ENCODE measurements at regions not wholly inside any gene's neighbourhood (a gene's known extent, or its start where the extent isn't known, plus 50 kb on each side); places are given as distances from the start of the nearest gene placed in this dataset.
"Not testable (repeated sequence)": the region's sequence is repeated elsewhere in the genome, so short reads cannot be mapped to it uniquely, and the experiment has no call there.

- Mint-ChIP-seq H3K36me3 (ENCODE audit: low read depth) (no peaks in the 10 kb centered on the region), H3K27me3 (ENCODE audit: low read depth) (no peaks in the 10 kb centered on the region), H3K4me1 (ENCODE audit: low read depth) (no peaks in the 10 kb centered on the region), H3K27ac (no peak overlapping the region), H3K4me3 (no peak overlapping the region), H3K9me3 (ENCODE audit: insufficient read depth) (no peaks in the 10 kb centered on the region)
- no peak for ATAC-seq
- DNase-seq: no peak
- POLR2A ChIA-PET: no interaction called here
- CTCF ChIA-PET: no interaction called here
Measured at GRCh38 chr15:25597571-25597970, 158.7 kb upstream of the UBE3A start.

- Mint-ChIP-seq H3K4me1 (ENCODE audit: low read depth) (no peaks in the 10 kb centered on the region), H3K9me3 (ENCODE audit: insufficient read depth) (no peaks in the 10 kb centered on the region), H3K36me3 (ENCODE audit: low read depth) (no peaks in the 10 kb centered on the region), H3K27me3 (ENCODE audit: low read depth) (no peaks in the 10 kb centered on the region), H3K4me3 (no peak overlapping the region), H3K27ac (no peak overlapping the region)
- ChIA-PET POLR2A (no interaction called here), CTCF (no interaction called here)
- DNase-seq (no peak), ATAC-seq (no peak)
Measured at GRCh38 chr15:25596644-25597562, 158.1 kb upstream of the UBE3A start.

GRCh38 chr15:25587616-25588340 lies 149.0 kb upstream of the UBE3A start:
- H3K27ac Mint-ChIP-seq: no peak overlapping the region
- POLR2A ChIA-PET: no interaction called here

GRCh38 chr15:25582886-25583285 lies 144.1 kb upstream of the UBE3A start:
- Mint-ChIP-seq H3K9me3 (ENCODE audit: insufficient read depth) (peaks cover 5% of the 10 kb centered on the region), H3K27me3 (ENCODE audit: low read depth) (peaks cover 2% of the 10 kb centered on the region), H3K4me3 (no peak overlapping the region), H3K27ac (no peak overlapping the region), H3K36me3 (ENCODE audit: low read depth) (no peaks in the 10 kb centered on the region), H3K4me1 (ENCODE audit: low read depth) (no peaks in the 10 kb centered on the region)
- no peak for DNase-seq
- POLR2A ChIA-PET: no interaction called here
- ATAC-seq: no peak
- CTCF ChIA-PET: no interaction called here

More at GRCh38 chr15:25587616-25588340, 149.0 kb upstream of the UBE3A start:
- no peak overlapping the region for H3K4me3 Mint-ChIP-seq
- DNase-seq (no peak), ATAC-seq (no peak)
- H3K27me3 Mint-ChIP-seq (ENCODE audit: low read depth): no peaks in the 10 kb centered on the region
- H3K9me3 Mint-ChIP-seq (ENCODE audit: insufficient read depth): peaks cover 10% of the 10 kb centered on the region
- H3K36me3 Mint-ChIP-seq (ENCODE audit: low read depth): no peaks in the 10 kb centered on the region
- H3K4me1 Mint-ChIP-seq (ENCODE audit: low read depth): no peaks in the 10 kb centered on the region
- CTCF ChIA-PET: no interaction called here

- no peak overlapping the region for H3K4me3 Mint-ChIP-seq
- CTCF ChIA-PET: interaction anchor here (1.3 kb wide), 1 partner anchor 8 kb away, joined by 3 read pairs; no protein-coding TSS in a partner anchor
Measured at GRCh38 chr15:25579127-25579526, 140.3 kb upstream of the UBE3A start.

GRCh38 chr15:25572191-25572590 lies 133.4 kb upstream of the UBE3A start:
- peaks cover 5% of the 10 kb centered on the region for H3K9me3 Mint-ChIP-seq (ENCODE audit: insufficient read depth)
- DNase-seq: no peak
- CTCF ChIA-PET: no interaction called here
- H3K27ac Mint-ChIP-seq: no peak overlapping the region
- ATAC-seq: no peak
- POLR2A ChIA-PET: no interaction called here
- no peaks in the 10 kb centered on the region for H3K27me3 Mint-ChIP-seq (ENCODE audit: low read depth)
- H3K4me1 Mint-ChIP-seq (ENCODE audit: low read depth): no peaks in the 10 kb centered on the region
- H3K4me3 Mint-ChIP-seq: no peak overlapping the region
- no peaks in the 10 kb centered on the region for H3K36me3 Mint-ChIP-seq (ENCODE audit: low read depth)

More at GRCh38 chr15:25579127-25579526, 140.3 kb upstream of the UBE3A start:
- Mint-ChIP-seq H3K36me3 (ENCODE audit: low read depth) (no peaks in the 10 kb centered on the region), H3K9me3 (ENCODE audit: insufficient read depth) (no peaks in the 10 kb centered on the region), H3K27ac (no peak overlapping the region), H3K27me3 (ENCODE audit: low read depth) (peaks cover 2% of the 10 kb centered on the region), H3K4me1 (ENCODE audit: low read depth) (no peaks in the 10 kb centered on the region)
- ATAC-seq: no peak
- no peak for DNase-seq
- POLR2A ChIA-PET: no interaction called here

- DNase-seq (no peak), ATAC-seq (no peak)
- H3K27me3 Mint-ChIP-seq (ENCODE audit: low read depth): no peaks in the 10 kb centered on the region
- ChIA-PET CTCF (no interaction called here), POLR2A (no interaction called here)
- H3K9me3 Mint-ChIP-seq (ENCODE audit: insufficient read depth): peaks cover 5% of the 10 kb centered on the region
- H3K4me1 Mint-ChIP-seq (ENCODE audit: low read depth): no peaks in the 10 kb centered on the region
- no peak overlapping the region for H3K27ac Mint-ChIP-seq
- no peaks in the 10 kb centered on the region for H3K36me3 Mint-ChIP-seq (ENCODE audit: low read depth)
- H3K4me3 Mint-ChIP-seq: no peak overlapping the region
Measured at GRCh38 chr15:25568751-25569150, 129.9 kb upstream of the UBE3A start.

- H3K27ac Mint-ChIP-seq; H3K36me3 Mint-ChIP-seq (ENCODE audit: low read depth); CTCF ChIA-PET; ATAC-seq; H3K9me3 Mint-ChIP-seq (ENCODE audit: insufficient read depth); DNase-seq; H3K4me1 Mint-ChIP-seq (ENCODE audit: low read depth); POLR2A ChIA-PET; H3K4me3 Mint-ChIP-seq; H3K27me3 Mint-ChIP-seq (ENCODE audit: low read depth): not testable (repeated sequence)
Measured at GRCh38 chr15:25566545-25566944, 127.7 kb upstream of the UBE3A start.

- H3K9me3 Mint-ChIP-seq (ENCODE audit: insufficient read depth): peaks cover 5% of the 10 kb centered on the region
- ATAC-seq (no peak), DNase-seq (no peak)
- H3K27me3 Mint-ChIP-seq (ENCODE audit: low read depth): no peaks in the 10 kb centered on the region
- H3K36me3 Mint-ChIP-seq (ENCODE audit: low read depth): no peaks in the 10 kb centered on the region
- CTCF ChIA-PET: no interaction called here
- no peak overlapping the region for H3K4me3 Mint-ChIP-seq
- POLR2A ChIA-PET: no interaction called here
- H3K4me1 Mint-ChIP-seq (ENCODE audit: low read depth): no peaks in the 10 kb centered on the region
- H3K27ac Mint-ChIP-seq: no peak overlapping the region
Measured at GRCh38 chr15:25565470-25566264, 126.8 kb upstream of the UBE3A start.

GRCh38 chr15:25563596-25563995 lies 124.8 kb upstream of the UBE3A start:
- no peaks in the 10 kb centered on the region for H3K4me1 Mint-ChIP-seq (ENCODE audit: low read depth)
- ChIA-PET POLR2A (no interaction called here), CTCF (no interaction called here)
- H3K4me3 Mint-ChIP-seq: no peak overlapping the region
- H3K36me3 Mint-ChIP-seq (ENCODE audit: low read depth): no peaks in the 10 kb centered on the region
- H3K9me3 Mint-ChIP-seq (ENCODE audit: insufficient read depth): peaks cover 5% of the 10 kb centered on the region
- H3K27me3 Mint-ChIP-seq (ENCODE audit: low read depth): no peaks in the 10 kb centered on the region
- DNase-seq (no peak), ATAC-seq (no peak)
- no peak overlapping the region for H3K27ac Mint-ChIP-seq

- no peak for ATAC-seq
- POLR2A ChIA-PET: no interaction called here
Measured at GRCh38 chr15:25557926-25558325, 119.1 kb upstream of the UBE3A start.

GRCh38 chr15:25556136-25556535 lies 117.3 kb upstream of the UBE3A start:
- DNase-seq (no peak), ATAC-seq (no peak)
- CTCF ChIA-PET: no interaction called here
- POLR2A ChIA-PET: no interaction called here
- Mint-ChIP-seq H3K27me3 (ENCODE audit: low read depth) (no peaks in the 10 kb centered on the region), H3K4me3 (no peak overlapping the region), H3K27ac (no peak overlapping the region), H3K4me1 (ENCODE audit: low read depth) (no peaks in the 10 kb centered on the region), H3K9me3 (ENCODE audit: insufficient read depth) (peaks cover 5% of the 10 kb centered on the region), H3K36me3 (ENCODE audit: low read depth) (no peaks in the 10 kb centered on the region)

More at GRCh38 chr15:25557926-25558325, 119.1 kb upstream of the UBE3A start:
- Mint-ChIP-seq H3K9me3 (ENCODE audit: insufficient read depth) (no peaks in the 10 kb centered on the region), H3K4me1 (ENCODE audit: low read depth) (no peaks in the 10 kb centered on the region), H3K27me3 (ENCODE audit: low read depth) (no peaks in the 10 kb centered on the region), H3K4me3 (no peak overlapping the region), H3K36me3 (ENCODE audit: low read depth) (no peaks in the 10 kb centered on the region), H3K27ac (no peak overlapping the region)
- CTCF ChIA-PET: no interaction called here
- no peak for DNase-seq

All from activated CD8-positive, alpha-beta T cell treated with anti-CD3 and anti-CD28 coated beads, Interleukin-2, amount 10 ng/mL, durations not matched to agents 7 days and 5 days (primary cell).